SK-N-SH (cell line): ENCODE measurements at regions not wholly inside any gene's neighbourhood (a gene's known extent, or its start where the extent isn't known, plus 50 kb on each side); places are given as distances from the start of the nearest gene placed in this dataset.

ENCODE experiments used
- CTCF ChIA-PET: fragments of 300-600, 350-600 bp; formaldehyde crosslinking; extraction: SDS; loops from one replicate; lab custom pipeline; 2021; lab: Yijun Ruan, JAX
- POLR2A ChIA-PET: fragments of 350-600 bp; sonication (Branson Sonifier 250); formaldehyde crosslinking; extraction: SDS; loops from one replicate; lab custom pipeline; 2020; ENCODE audit warnings: antibody characterized with exemption, inconsistent platforms; lab: Yijun Ruan, JAX
- DNase-seq: peaks from one replicate; pipeline ENCODE4 v3.0.0; 2012
- H2AFZ ChIP-seq: fragments of 200-600 bp; sonication (generic); 2 replicates; pipeline ENCODE4 v1.8.1; 2016; ENCODE audit warnings: antibody characterized with exemption, mild to moderate bottlenecking, low read depth
- H3F3A ChIP-seq: fragments of 200-600 bp; sonication (generic); replicated peaks from 2 replicates; pipeline ENCODE3; 2016; ENCODE audit warnings: antibody characterized with exemption, mild to moderate bottlenecking; ENCODE audit not compliant: insufficient read depth
- H3K27ac ChIP-seq, 2 experiments: fragments of 200-500 bp in 1 of 2; fragments of 200-600 bp in 1 of 2; sonication (Bioruptor generic) in 1 of 2; sonication (generic), shearing (Covaris generic) in 1 of 2; 2 replicates each; pipeline versions ENCODE4 v1.5.1 to v1.6.1; 2014 to 2016; ENCODE audit warnings: low read depth in 2 of 2, inconsistent platforms in 1 of 2, low read length in 1 of 2, mild to moderate bottlenecking in 1 of 2, mixed read lengths in 1 of 2
- H3K27me3 ChIP-seq: fragments of 200-600 bp; sonication (generic), shearing (Covaris generic); 2 replicates; pipeline ENCODE4 v1.6.1; 2016; ENCODE audit warnings: mixed run types; ENCODE audit not compliant: insufficient read depth
- H3K36me3 ChIP-seq, 2 experiments: fragments of 200-500 bp in 1 of 2; fragments of 200-600 bp in 1 of 2; sonication (Bioruptor generic) in 1 of 2; sonication (generic) in 1 of 2; replicated peaks in 1 of 2; 2 replicates each; pipeline versions ENCODE3 to v1.5.1; 2014 to 2016; ENCODE audit warnings: low read length in 1 of 2, mild to moderate bottlenecking in 1 of 2; ENCODE audit not compliant: insufficient read depth in 2 of 2, control insufficient read depth in 1 of 2
- H3K4me1 ChIP-seq, 2 experiments: fragments of 200-500 bp in 1 of 2; fragments of 200-600 bp in 1 of 2; sonication (Bioruptor generic) in 1 of 2; sonication (generic), shearing (Covaris generic) in 1 of 2; 2 replicates each; pipeline versions ENCODE4 v1.5.1 to v1.6.1; 2014 to 2016; ENCODE audit warnings: low read depth in 1 of 2, low read length in 1 of 2, mixed run types in 1 of 2; ENCODE audit not compliant: insufficient read depth in 2 of 2, control insufficient read depth in 1 of 2
- H3K4me2 ChIP-seq: fragments of 200-600 bp; sonication (generic), shearing (Covaris generic); 2 replicates; pipeline ENCODE4 v1.6.1; 2017; ENCODE audit warnings: mixed run types
- H3K4me3 ChIP-seq, 2 experiments: fragments of 200-500 bp in 1 of 2; fragments of 200-600 bp in 1 of 2; sonication (Bioruptor generic) in 1 of 2; sonication (generic), shearing (Covaris generic) in 1 of 2; 2 replicates each; pipeline versions ENCODE4 v1.5.1 to v1.8.1; 2014 to 2016; ENCODE audit warnings: low read depth in 2 of 2, inconsistent platforms in 1 of 2, low read length in 1 of 2, mild to moderate bottlenecking in 1 of 2, mixed read lengths in 1 of 2, moderate library complexity in 1 of 2
- H3K79me2 ChIP-seq: fragments of 200-600 bp; sonication (generic); 2 replicates; pipeline ENCODE4 v1.8.1; 2017; ENCODE audit warnings: mild to moderate bottlenecking; ENCODE audit not compliant: insufficient read depth
- H3K9ac ChIP-seq: fragments of 200-600 bp; sonication (generic); 2 replicates; pipeline ENCODE4 v1.6.1; 2017; ENCODE audit warnings: mixed run types
- H3K9me2 ChIP-seq: fragments of 200-600 bp; sonication (generic); 2 replicates; pipeline ENCODE4 v1.6.1; 2017; ENCODE audit warnings: mixed run types
- H3K9me3 ChIP-seq: fragments of 200-600 bp; sonication (generic); 2 replicates; pipeline ENCODE4 v1.6.1; 2017; ENCODE audit warnings: mixed run types, mild to moderate bottlenecking, moderate library complexity
- H4K20me1 ChIP-seq: fragments of 200-600 bp; sonication (generic); 2 replicates; pipeline ENCODE4 v1.6.1; 2017; ENCODE audit warnings: mild to moderate bottlenecking, mixed run types; ENCODE audit not compliant: insufficient read depth
- CHD2 ChIP-seq: fragments of 150-350 bp; IDR thresholded peaks from 2 replicates; pipeline ENCODE4 v1.6.1; 2018; ENCODE audit warnings: low read length; ENCODE audit not compliant: partially characterized antibody
- FOSL2 ChIP-seq: IDR thresholded peaks from 2 replicates; pipeline ENCODE4 v1.4.0; 2012; ENCODE audit warnings: low read depth, mild to moderate bottlenecking, moderate library complexity, borderline replicate concordance
- FOXM1 ChIP-seq: IDR thresholded peaks from 2 replicates; pipeline ENCODE4 v1.4.0; 2012; ENCODE audit warnings: low read depth, mild to moderate bottlenecking
- GABPA ChIP-seq: IDR thresholded peaks from 2 replicates; pipeline ENCODE4 v1.4.0; 2012; ENCODE audit warnings: low read depth, mild to moderate bottlenecking
- IRF3 ChIP-seq: fragments of 150-350 bp; IDR thresholded peaks from 2 replicates; pipeline ENCODE4 v1.6.1; 2016; ENCODE audit warnings: mild to moderate bottlenecking, low read depth, low read length
- NFIC ChIP-seq: IDR thresholded peaks from 2 replicates; pipeline ENCODE4 v1.4.0; 2012; ENCODE audit warnings: borderline replicate concordance
- NRF1 ChIP-seq: IDR thresholded peaks from 2 replicates; pipeline ENCODE4 v1.6.1; 2012; ENCODE audit warnings: low read depth, mild to moderate bottlenecking, low read length
- RAD21 ChIP-seq: IDR thresholded peaks from 2 replicates; pipeline ENCODE4 v1.6.1; 2012; ENCODE audit warnings: mild to moderate bottlenecking, low read length
- RCOR1 ChIP-seq: fragments of 150-350 bp; IDR thresholded peaks from 2 replicates; pipeline ENCODE4 v1.6.1; 2017; ENCODE audit warnings: antibody characterized with exemption, low read length
- REST ChIP-seq: IDR thresholded peaks from 2 replicates; pipeline ENCODE4 v1.6.1; 2012; ENCODE audit warnings: mild to moderate bottlenecking, low read depth, low read length, moderate library complexity
- TEAD4 ChIP-seq: IDR thresholded peaks from 2 replicates; pipeline ENCODE4 v1.4.0; 2012; ENCODE audit warnings: mild to moderate bottlenecking, borderline replicate concordance; ENCODE audit not compliant: insufficient read depth
- USF2 ChIP-seq: fragments of 150-350 bp; IDR thresholded peaks from 2 replicates; pipeline ENCODE4 v1.6.1; 2017; ENCODE audit warnings: antibody characterized with exemption, low read length, low read depth, borderline replicate concordance
- WGBS: methylation state at CpG from one replicate; pipeline ENCODE4 v1.1.6; 2017; ENCODE audit warnings: low lambda C conversion rate; 5-methylcytosine and 5-hydroxymethylcytosine counted together

GRCh38 chr11:135043434-135043833 is 631.4 kb upstream of the B3GAT1 start (continued):
- TF ChIP-seq REST (no peak), RCOR1 (no peak), FOXM1 (no peak)

- no peaks in the 10 kb centered on the region for H3K79me2 ChIP-seq
- H4K20me1 ChIP-seq = no peaks in the 10 kb centered on the region
- no peaks in the 10 kb centered on the region for H3K9me3 ChIP-seq
- H3K9ac ChIP-seq = no peak overlapping the region
- no peak overlapping the region for H3K4me3 ChIP-seq
- no peak overlapping the region for H3K4me2 ChIP-seq
- H3K4me1 ChIP-seq = no peaks in the 10 kb centered on the region; a peak in 1 of 4 replicates
- 11% methylated on average over 3 of the region's 5 CpGs for WGBS
- H3K27me3 ChIP-seq = no peaks in the 10 kb centered on the region
- DNase-seq = no peak
- no peak overlapping the region for H3K27ac ChIP-seq
- no peak overlapping the region for H2AFZ ChIP-seq
- ChIA-PET CTCF (interaction anchor here (1.2 to 2.2 kb wide), 2 partner anchors 13 to 169 kb away, joined by 4 to 12 read pairs; no protein-coding TSS in a partner anchor), POLR2A (no interaction called here)
- H3F3A ChIP-seq = no peaks in the 10 kb centered on the region
- TF ChIP-seq GABPA (no peak), CHD2 (no peak), NFIC (no peak), IRF3 (no peak), TEAD4 (no peak), NRF1 (no peak), RAD21 (no peak), FOSL2 (no peak), USF2 (no peak)
- no peaks in the 10 kb centered on the region for H3K9me2 ChIP-seq
- no peaks in the 10 kb centered on the region for H3K36me3 ChIP-seq
Measured at GRCh38 chr11:135037828-135038227, 625.8 kb upstream of the B3GAT1 start.
